Ectodermal cell (in vitro differentiated cells): ENCODE measurements at regions not wholly inside any gene's neighbourhood (a gene's known extent, or its start where the extent isn't known, plus 50 kb on each side); places are given as distances from the start of the nearest gene placed in this dataset.
"Not testable (repeated sequence)": the region's sequence is repeated elsewhere in the genome, so short reads cannot be mapped to it uniquely, and the experiment has no call there.

Experiments used
- H3K27ac ChIP-seq: 2 replicates; pipeline ENCODE4 v1.7.0; 2013; ENCODE audit warnings: mild to moderate bottlenecking, low read depth, low read length; ENCODE audit not compliant: insufficient read depth, poor library complexity, severe bottlenecking
- H3K27me3 ChIP-seq: 2 replicates; pipeline ENCODE4 v1.7.0; 2013; ENCODE audit warnings: mild to moderate bottlenecking, low read length; ENCODE audit not compliant: insufficient read depth, control insufficient read depth, poor library complexity, severe bottlenecking
- H3K36me3 ChIP-seq: one replicate; pipeline ENCODE4 v1.7.0; 2013; ENCODE audit warnings: low read length; ENCODE audit not compliant: control insufficient read depth, insufficient read depth
- H3K4me1 ChIP-seq: one replicate; pipeline ENCODE4 v1.7.0; 2013; ENCODE audit warnings: low read length; ENCODE audit not compliant: control insufficient read depth, insufficient read depth
- H3K4me3 ChIP-seq: 2 replicates; pipeline ENCODE4 v1.7.0; 2013; ENCODE audit warnings: low read depth, low read length, control low read depth; ENCODE audit not compliant: insufficient read depth
- H3K9me3 ChIP-seq: 2 replicates; pipeline ENCODE4 v1.7.0; 2013; ENCODE audit warnings: mild to moderate bottlenecking, low read length, moderate library complexity; ENCODE audit not compliant: control insufficient read depth
- WGBS, 2 experiments: methylation state at CpG; one replicate each; pipeline ENCODE4 v1.1.7; 2013; ENCODE audit warnings: missing lambda C conversion rate in 2 of 2; 5-methylcytosine and 5-hydroxymethylcytosine counted together

DNA sequence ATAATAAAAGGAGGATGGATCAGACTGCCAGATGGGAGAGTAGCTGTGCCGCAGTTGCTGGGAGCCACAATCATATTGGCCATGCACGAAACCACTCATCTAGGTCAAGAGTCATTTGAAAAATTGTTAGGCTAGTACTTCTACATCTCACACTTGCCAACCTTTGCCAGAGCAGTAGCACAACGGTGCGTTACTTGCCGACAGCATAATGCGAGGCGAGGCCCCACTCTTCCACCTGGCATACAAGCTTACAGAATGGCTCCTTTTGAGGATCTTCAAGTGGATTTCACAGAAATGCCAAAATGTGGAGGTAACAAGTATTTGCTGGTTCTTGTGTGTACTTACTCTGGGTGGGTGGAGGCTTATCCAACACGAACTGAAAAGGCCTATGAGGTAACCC lies 268.3 kb upstream of the ATXN7L3B start:
- 92 to 94% methylated on average over 7 to 8 of the region's 8 CpGs for WGBS, 2 experiments
- H3K4me3 ChIP-seq, H3K27me3 ChIP-seq, H3K36me3 ChIP-seq, H3K4me1 ChIP-seq, H3K27ac ChIP-seq, H3K9me3 ChIP-seq: not testable (repeated sequence)

DNA sequence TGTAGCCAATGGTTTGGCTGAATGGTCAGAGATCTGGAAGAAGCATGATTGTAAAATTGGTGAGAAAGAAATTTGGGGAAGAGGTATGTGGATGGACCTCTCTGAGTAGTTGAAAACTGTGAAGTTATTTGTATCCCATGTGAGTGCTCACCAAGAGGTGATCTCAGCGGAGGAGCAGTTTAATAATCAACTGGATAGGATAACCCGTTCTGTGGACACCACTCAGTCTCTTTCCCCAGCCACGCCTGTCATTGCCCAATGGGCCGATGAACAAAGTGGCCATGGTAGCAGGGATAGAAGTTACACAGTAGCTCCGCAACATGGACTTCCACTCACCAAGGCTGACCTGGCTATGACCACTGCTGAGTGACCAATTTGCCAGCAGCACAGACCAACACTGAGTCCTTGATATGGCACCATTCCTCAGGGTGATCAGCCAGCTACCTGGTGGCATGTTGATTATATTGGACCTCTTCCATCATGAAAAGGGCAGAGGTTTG lies 257.4 kb upstream of the ATXN7L3B start:
- no peaks in the 10 kb centered on the region for H3K9me3 ChIP-seq
- no peaks in the 10 kb centered on the region for H3K27me3 ChIP-seq
- H3K27ac ChIP-seq = no peak overlapping the region
- H3K36me3 ChIP-seq = no peaks in the 10 kb centered on the region
- H3K4me1 ChIP-seq = no peaks in the 10 kb centered on the region
- H3K4me3 ChIP-seq = no peak overlapping the region
- 93 to 95% methylated on average over 5 of the region's 5 CpGs for WGBS, 2 experiments

DNA sequence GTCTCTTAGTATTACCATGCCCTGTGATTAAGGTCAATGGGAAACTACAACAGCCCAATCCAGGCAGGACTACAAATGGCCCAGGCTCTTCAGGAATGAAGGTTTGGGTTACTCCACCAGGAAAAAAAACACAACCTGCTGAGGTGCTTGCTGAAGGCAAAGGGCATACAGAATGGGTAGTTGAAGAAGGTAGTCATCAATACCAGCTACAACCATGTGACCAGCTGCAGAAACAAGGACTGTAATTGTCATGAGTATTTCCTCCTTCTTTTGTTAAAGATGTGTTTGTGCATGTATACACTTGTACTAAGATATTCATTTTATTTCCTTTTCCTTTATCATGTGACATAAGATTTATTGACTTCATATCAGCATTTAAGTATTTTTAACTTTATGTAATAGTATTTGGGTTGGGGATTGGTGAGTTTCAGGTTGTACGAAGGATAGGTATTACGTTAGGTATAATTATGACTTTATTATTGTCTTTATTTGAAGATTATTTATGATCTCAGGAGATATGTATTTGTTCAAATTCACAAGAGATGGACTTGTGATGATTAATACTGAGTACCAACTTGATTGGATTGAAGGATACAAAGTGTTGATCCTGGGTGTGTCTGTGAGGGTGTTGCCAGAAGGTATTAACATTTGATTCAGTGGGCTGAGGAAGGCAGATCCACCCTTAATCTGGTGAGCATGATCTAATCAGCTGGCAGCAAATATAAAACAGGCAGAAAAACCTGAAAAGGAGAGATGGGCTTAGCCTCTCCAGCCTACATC lies 256.0 kb upstream of the ATXN7L3B start:
- not testable (repeated sequence) for H3K4me1 ChIP-seq, H3K27ac ChIP-seq, H3K27me3 ChIP-seq, H3K4me3 ChIP-seq, H3K9me3 ChIP-seq, H3K36me3 ChIP-seq
- 100% methylated on average over 2 of the region's 2 CpGs for WGBS, 2 experiments

DNA sequence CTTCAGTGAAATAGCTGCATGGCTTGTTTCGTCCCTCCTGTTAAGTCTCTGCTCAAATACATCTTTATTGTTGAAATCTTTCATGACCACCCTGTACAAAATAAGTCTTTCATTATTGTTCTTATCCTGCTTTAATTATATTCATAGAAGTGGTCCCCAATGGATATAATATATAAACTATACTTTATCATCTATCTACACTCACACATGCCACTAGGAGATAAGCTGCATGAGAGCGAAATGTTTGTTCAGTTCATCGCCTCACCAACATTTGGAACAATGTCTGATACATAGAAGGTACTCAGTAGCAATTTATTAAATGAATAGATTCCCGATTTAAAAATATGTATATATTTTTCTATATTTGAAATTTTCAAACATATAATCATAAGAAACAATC lies 254.0 kb upstream of the ATXN7L3B start:
- Histone ChIP-seq H3K4me1 (no peaks in the 10 kb centered on the region), H3K36me3 (no peaks in the 10 kb centered on the region), H3K27ac (no peak overlapping the region), H3K9me3 (no peaks in the 10 kb centered on the region), H3K27me3 (no peaks in the 10 kb centered on the region), H3K4me3 (no peak overlapping the region)
- WGBS, 2 experiments = 96 to 97% methylated on average over 3 of the region's 4 CpGs

DNA sequence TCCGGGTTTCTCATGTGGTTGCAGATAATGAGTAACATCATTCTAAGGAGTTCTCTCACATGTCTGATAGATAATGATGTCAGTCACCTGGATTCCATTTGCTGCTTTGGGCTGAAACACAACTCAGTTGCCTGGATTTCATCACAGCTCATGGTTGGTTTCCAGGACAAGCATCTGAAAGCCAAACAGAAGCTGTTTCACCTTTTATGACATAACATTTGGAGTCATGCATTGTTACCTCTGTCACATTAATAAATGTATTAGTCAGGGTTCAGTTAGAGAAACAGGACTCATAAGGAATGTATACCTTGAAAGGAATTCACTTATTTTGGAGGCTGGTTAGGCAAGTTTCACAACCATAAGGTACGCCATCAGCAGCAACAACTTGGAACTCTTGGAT lies 251.9 kb upstream of the ATXN7L3B start:
- WGBS, 2 experiments = 94 to 96% methylated on average over 2 of the region's 2 CpGs
- no peak overlapping the region for H3K4me3 ChIP-seq
- no peak overlapping the region for H3K27ac ChIP-seq
- H3K36me3 ChIP-seq = no peaks in the 10 kb centered on the region
- no peaks in the 10 kb centered on the region for H3K27me3 ChIP-seq
- H3K9me3 ChIP-seq = no peaks in the 10 kb centered on the region
- H3K4me1 ChIP-seq = no peaks in the 10 kb centered on the region

DNA sequence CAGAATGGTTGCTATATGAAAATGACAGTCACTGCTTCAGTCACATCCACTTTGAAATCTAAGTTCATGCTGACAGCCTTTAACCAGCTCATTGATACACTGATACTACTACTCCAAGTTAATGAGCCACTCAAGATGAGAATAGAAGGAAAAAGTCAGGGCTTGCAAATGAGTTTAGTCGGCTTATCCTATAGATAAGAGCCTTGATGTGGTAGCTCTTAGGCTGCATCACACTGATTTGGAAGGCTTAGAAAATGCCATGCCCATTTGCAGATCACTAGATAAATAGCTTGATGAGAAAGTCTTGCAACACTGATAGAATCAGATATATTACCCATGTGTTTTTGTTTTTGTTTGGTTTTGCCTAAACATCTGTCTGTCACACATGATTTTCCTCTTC lies 251.4 kb upstream of the ATXN7L3B start:
- Histone ChIP-seq H3K27me3 (no peaks in the 10 kb centered on the region), H3K4me3 (no peak overlapping the region), H3K36me3 (no peaks in the 10 kb centered on the region), H3K9me3 (no peaks in the 10 kb centered on the region), H3K4me1 (no peaks in the 10 kb centered on the region), H3K27ac (no peak overlapping the region)
- 82 to 93% methylated on average over 1 of the region's 1 CpG for WGBS, 2 experiments

DNA sequence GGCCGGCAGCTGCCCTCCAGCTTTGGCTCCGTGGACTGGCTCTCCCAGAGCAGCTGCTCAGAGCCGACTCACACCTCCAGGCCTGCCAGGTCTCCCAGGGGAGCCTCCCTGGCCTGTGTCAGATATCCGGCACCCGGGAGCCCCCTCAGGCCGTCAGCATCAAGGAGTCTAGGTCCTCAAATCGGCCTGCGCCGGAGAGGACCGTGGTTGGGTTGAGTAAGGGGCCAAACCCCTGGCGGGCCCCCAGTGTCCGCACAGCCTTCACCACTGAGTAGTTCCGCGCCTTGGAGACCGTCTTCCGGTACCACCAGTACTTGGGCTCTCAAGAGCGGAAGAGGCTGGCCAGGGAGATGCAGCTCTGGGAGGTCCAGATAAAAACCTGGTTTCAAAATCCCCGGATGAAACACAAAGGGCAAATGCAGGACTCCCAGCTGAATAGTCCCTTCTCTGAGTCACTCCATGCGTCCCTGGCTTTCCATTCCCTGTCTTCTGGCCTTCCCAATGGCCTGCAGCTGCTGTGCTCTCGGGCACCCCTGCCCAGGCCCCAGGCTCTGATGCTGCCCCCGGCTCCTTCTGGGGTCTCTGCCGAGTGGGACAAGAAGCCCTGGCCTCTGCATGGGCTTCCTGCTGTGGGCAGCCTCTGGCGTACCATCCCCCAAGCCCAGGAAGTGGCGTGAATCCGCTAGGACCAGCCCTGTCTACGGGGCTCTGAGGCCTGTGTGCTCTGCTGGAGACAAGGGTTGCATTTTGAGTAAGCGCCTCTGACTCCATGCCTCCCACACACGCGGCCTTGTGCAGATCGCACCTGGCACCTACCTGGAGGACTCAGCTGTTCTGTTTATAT lies 245.1 kb upstream of the ATXN7L3B start:
- Histone ChIP-seq H3K4me1 (no peaks in the 10 kb centered on the region), H3K36me3 (no peaks in the 10 kb centered on the region), H3K27me3 (no peaks in the 10 kb centered on the region), H3K4me3 (no peak overlapping the region), H3K27ac (no peak overlapping the region), H3K9me3 (no peaks in the 10 kb centered on the region)
- 90 to 93% methylated on average over 30 of the region's 30 CpGs for WGBS, 2 experiments

DNA sequence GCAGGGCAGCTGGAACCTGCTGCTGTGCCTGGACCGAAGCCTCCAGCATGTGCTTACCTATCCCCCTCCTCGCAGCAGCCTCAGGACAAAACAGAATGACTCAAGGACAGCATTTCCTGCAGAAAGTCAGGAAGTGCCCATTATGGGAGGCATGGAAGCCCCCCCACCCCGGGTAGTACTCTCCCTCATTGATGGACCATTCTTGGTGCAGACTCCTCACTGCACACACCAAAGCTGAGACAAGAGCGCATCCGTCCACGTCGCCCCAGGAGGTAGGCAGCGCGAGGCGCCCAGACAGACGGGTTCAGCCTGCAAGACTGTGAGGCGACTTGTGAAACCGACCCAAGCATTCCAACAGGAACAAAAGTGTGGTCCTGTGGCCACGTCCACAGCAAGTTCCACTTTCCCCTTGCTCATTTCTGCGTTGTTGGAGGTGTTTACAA lies 243.9 kb upstream of the ATXN7L3B start:
- 94 to 95% methylated on average over 15 of the region's 15 CpGs for WGBS, 2 experiments
- no peaks in the 10 kb centered on the region for H3K9me3 ChIP-seq

DNA sequence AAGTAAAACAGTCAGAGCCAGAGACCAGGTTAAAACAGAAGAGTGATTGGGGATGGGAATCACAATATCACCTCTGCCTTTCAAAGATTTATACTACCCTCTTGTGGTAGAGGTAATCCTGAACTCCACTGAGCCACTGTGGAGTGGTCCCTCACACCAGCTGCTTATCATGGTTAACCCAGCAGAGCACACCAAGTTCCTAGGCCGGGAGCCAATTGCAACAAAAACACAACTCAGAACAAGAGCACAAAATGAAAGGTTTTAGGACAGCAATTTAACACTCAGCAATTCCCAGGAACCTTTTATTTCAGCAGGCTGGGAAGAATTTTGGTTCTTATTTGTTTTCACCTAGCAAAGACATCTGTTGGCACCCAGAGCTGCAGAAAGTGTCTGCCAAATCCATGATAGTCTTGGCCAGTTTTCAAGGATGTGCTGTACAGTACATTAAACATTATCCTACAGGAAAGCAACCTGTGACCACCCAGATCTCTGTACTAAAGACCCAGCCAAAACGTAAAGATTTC lies 220.5 kb upstream of the ATXN7L3B start:
- H3K4me1 ChIP-seq = no peaks in the 10 kb centered on the region

More for the DNA sequence above, 243.9 kb upstream of the ATXN7L3B start:
- H3K4me3 ChIP-seq = no peak overlapping the region
- no peaks in the 10 kb centered on the region for H3K27me3 ChIP-seq
- H3K36me3 ChIP-seq = no peaks in the 10 kb centered on the region
- no peaks in the 10 kb centered on the region for H3K4me1 ChIP-seq
- H3K27ac ChIP-seq = no peak overlapping the region

DNA sequence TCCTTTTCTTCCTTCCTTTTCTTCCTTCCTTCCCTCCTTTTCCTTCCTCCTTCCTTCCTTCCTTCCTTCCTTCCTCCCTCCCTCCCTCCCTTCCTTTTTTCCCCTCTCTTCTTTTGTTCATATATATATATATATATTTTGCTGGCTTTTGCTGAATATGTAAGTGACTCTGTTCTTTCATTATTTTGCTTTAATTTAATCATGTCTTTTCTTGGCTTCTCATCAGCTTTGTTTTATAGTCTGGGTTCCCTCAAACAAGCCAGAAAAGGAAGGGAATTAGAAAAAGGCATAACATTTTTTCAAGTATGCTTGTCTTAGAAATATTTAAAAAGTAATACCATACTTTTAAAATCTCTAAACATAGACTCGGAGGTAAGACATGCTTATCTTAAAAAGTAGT lies 219.9 kb upstream of the ATXN7L3B start:
- Histone ChIP-seq H3K4me3 (no peak overlapping the region), H3K4me1 (no peaks in the 10 kb centered on the region), H3K36me3 (no peaks in the 10 kb centered on the region), H3K27ac (no peak overlapping the region), H3K9me3 (no peaks in the 10 kb centered on the region), H3K27me3 (no peaks in the 10 kb centered on the region)
- 86% methylated on average over 1 of the region's 1 CpG; no CpG with 5 or more reads in 1 of the 2 experiments for WGBS, 2 experiments

More for the DNA sequence above, 220.5 kb upstream of the ATXN7L3B start:
- Histone ChIP-seq H3K36me3 (no peaks in the 10 kb centered on the region), H3K4me3 (no peak overlapping the region), H3K9me3 (no peaks in the 10 kb centered on the region), H3K27me3 (no peaks in the 10 kb centered on the region), H3K27ac (no peak overlapping the region)
- 74 to 75% methylated on average over 2 of the region's 2 CpGs for WGBS, 2 experiments
